Spinal cord (tissue), 9 donors: ENCODE measurements at regions not wholly inside any gene's neighbourhood (a gene's known extent, or its start where the extent isn't known, plus 50 kb on each side); places are given as distances from the start of the nearest gene placed in this dataset.

Experiments
- DNase-seq, 6 donors: peaks; one replicate each; pipeline versions ENCODE4 v3.0.0 to v3.0.0-alpha.2; 2013 to 2015; ENCODE audit warnings: low spot score in 6 of 6, low read depth in 4 of 6
- H3K27ac ChIP-seq: one replicate; pipeline ENCODE4 v1.5.1; 2013; ENCODE audit warnings: low read depth, low read length, control low read depth
- H3K27me3 ChIP-seq: one replicate; pipeline ENCODE4 v1.6.1; 2013; ENCODE audit warnings: low read length; ENCODE audit not compliant: control insufficient read depth, insufficient read depth
- H3K36me3 ChIP-seq: one replicate; pipeline ENCODE4 v1.6.1; 2013; ENCODE audit warnings: low read length; ENCODE audit not compliant: control insufficient read depth, insufficient read depth
- H3K4me1 ChIP-seq: one replicate; pipeline ENCODE4 v1.6.1; 2013; ENCODE audit warnings: low read length; ENCODE audit not compliant: control insufficient read depth, insufficient read depth
- H3K4me3 ChIP-seq: one replicate; pipeline ENCODE4 v1.5.1; 2013; ENCODE audit warnings: low read depth, low read length, control low read depth
- H3K9me3 ChIP-seq: one replicate; pipeline ENCODE4 v1.6.1; 2013; ENCODE audit warnings: low read length; ENCODE audit not compliant: control insufficient read depth, insufficient read depth
- WGBS: methylation state at CpG from one replicate; pipeline ENCODE4 v1.1.5; 2013; ENCODE audit warnings: missing lambda C conversion rate; ENCODE audit not compliant: insufficient coverage; 5-methylcytosine and 5-hydroxymethylcytosine counted together
- donor health status: healthy.

DNA sequence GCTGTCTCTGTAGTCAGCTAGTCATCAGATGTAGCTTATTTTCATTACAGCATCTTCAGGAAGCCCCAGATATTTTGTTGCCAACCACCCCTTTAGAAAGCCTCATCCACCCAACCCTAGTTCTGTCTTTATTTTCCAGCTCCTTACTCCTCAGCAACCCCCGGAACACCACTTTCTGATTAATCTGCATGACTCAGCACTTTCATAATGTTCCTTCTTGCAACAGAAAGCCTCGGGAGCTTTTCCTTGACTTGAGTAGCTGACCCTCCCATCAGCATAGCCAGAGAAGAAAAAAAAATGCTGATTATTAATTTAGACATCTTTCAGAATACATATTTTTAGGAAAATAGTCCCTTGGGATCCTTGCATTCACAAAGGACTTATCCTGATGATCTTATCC lies 244.0 kb upstream of the CXCL12 start:
- Histone ChIP-seq H3K9me3 (peaks cover 2% of the 10 kb centered on the region), H3K4me1 (no peaks in the 10 kb centered on the region), H3K27me3 (no peaks in the 10 kb centered on the region), H3K27ac (no peak overlapping the region), H3K4me3 (no peak overlapping the region), H3K36me3 (no peaks in the 10 kb centered on the region)
- no peak for DNase-seq
- WGBS, result 67% methylated on average over 1 of the region's 2 CpGs

DNA sequence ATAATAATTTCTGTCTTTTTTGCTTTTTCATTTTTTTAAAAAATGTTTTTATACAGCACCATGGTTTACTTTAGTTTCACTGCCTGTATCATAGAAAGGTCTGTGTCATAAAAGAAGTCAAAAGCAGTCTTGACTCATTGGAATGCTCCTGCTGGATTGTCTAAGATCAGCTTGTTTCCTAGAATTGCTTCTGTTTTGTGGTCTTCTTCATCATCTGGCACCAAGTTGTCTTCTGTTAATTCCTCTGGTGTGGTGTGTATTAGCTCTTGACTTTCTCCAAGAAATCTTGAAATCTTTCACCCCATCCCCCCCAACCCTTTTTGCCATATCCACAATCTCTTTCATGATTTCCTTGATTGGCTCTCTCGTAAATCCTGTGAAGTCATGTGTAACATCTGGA lies 250.3 kb upstream of the CXCL12 start:
- Histone ChIP-seq H3K36me3 (no peaks in the 10 kb centered on the region), H3K4me3 (no peak overlapping the region), H3K27ac (no peak overlapping the region), H3K27me3 (no peaks in the 10 kb centered on the region), H3K9me3 (peaks cover 6% of the 10 kb centered on the region), H3K4me1 (no peaks in the 10 kb centered on the region)
- DNase-seq, result no peak
- WGBS, result 87% methylated on average over 1 of the region's 1 CpG

GRCh38 chr10:44636625-44637024 lies 251.7 kb upstream of the CXCL12 start:
- Histone ChIP-seq H3K27me3 (no peaks in the 10 kb centered on the region), H3K9me3 (peaks cover 6% of the 10 kb centered on the region), H3K27ac (no peak overlapping the region), H3K4me1 (no peaks in the 10 kb centered on the region), H3K36me3 (no peaks in the 10 kb centered on the region), H3K4me3 (no peak overlapping the region)
- 80% methylated on average over 1 of the region's 3 CpGs for WGBS
- DNase-seq, result no peak

- DNase-seq, result no peak
- H3K27me3 ChIP-seq, result no peaks in the 10 kb centered on the region
- 74% methylated on average over 4 of the region's 7 CpGs for WGBS
- H3K4me3 ChIP-seq, result no peak overlapping the region
- H3K36me3 ChIP-seq, result no peaks in the 10 kb centered on the region
- no peaks in the 10 kb centered on the region for H3K4me1 ChIP-seq
- H3K27ac ChIP-seq, result no peak overlapping the region
- H3K9me3 ChIP-seq, result peaks cover 4% of the 10 kb centered on the region
Measured at GRCh38 chr10:44640429-44640828, 255.5 kb upstream of the CXCL12 start.

DNA sequence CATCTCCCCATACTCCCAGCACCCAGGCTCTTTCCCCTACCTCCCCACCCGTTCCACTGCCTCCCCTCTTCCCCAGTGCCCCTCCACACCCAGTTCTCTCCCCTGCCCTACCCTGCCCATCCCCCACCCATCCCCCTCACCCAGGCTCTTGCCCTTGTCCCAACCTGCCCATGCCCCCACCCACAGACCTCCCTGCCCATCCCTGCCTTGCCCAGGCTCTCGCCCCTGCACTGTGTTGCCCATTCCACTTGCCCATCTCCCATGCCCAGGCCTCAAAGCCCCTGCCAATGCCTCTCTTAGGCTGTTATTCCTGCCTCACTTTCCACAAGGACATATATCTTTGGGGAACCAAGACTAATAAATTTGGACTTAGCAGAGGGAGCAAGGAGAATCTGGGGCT lies 262.6 kb upstream of the CXCL12 start:
- Histone ChIP-seq H3K27me3 (no peaks in the 10 kb centered on the region), H3K4me1 (peaks cover 8% of the 10 kb centered on the region), H3K36me3 (no peaks in the 10 kb centered on the region), H3K9me3 (no peaks in the 10 kb centered on the region), H3K27ac (no peak overlapping the region), H3K4me3 (no peak overlapping the region)
- 83% methylated on average over 1 of the region's 2 CpGs for WGBS
- DNase-seq, result no peak

- no peaks in the 10 kb centered on the region for H3K27me3 ChIP-seq
- no peak overlapping the region for H3K4me3 ChIP-seq
- H3K4me1 ChIP-seq, result peaks cover 8% of the 10 kb centered on the region
- no peaks in the 10 kb centered on the region for H3K9me3 ChIP-seq
- H3K27ac ChIP-seq, result no peak overlapping the region
- WGBS, result 56% methylated on average over 5 of the region's 10 CpGs
- no peaks in the 10 kb centered on the region for H3K36me3 ChIP-seq
- DNase-seq, result peak in 4 of 6 donors; percentile 14 to 70 (median 44)
Measured at GRCh38 chr10:44647877-44648542, 263.1 kb upstream of the CXCL12 start.

GRCh38 chr10:44650691-44651661 lies 260.2 kb upstream of the TMEM72 start:
- DNase-seq, result peak in 5 of 6 donors; percentile 15 to 85 (median 41)
- Histone ChIP-seq H3K4me1 (peaks cover 8% of the 10 kb centered on the region), H3K9me3 (no peaks in the 10 kb centered on the region), H3K27ac (no peak overlapping the region), H3K27me3 (no peaks in the 10 kb centered on the region), H3K4me3 (no peak overlapping the region), H3K36me3 (no peaks in the 10 kb centered on the region)
- WGBS, result 46% methylated on average over 5 of the region's 7 CpGs

DNA sequence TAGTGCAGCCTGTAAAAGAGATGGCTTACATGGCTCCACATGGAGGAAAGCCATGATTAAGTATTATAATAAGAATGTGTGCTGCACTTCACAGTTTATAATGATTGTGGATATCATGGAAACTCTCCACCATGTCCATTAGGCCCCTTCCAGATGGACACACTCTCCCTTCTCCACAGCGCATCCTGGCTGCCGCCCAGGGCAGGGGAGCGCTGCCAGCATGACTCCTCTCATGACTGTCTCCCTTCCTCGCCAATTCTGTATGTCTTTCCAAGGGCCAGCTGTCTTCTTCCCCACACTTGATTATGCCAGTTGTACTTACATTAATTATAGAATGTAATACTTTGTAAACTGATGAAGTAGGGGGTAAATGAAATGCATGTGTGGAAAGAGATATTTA lies 259.3 kb upstream of the TMEM72 start:
- no peak overlapping the region for H3K4me3 ChIP-seq
- no peak overlapping the region for H3K27ac ChIP-seq
- peaks cover 8% of the 10 kb centered on the region for H3K4me1 ChIP-seq
- no peaks in the 10 kb centered on the region for H3K9me3 ChIP-seq
- H3K36me3 ChIP-seq, result no peaks in the 10 kb centered on the region
- WGBS, result 83% methylated on average over 3 of the region's 4 CpGs
- peak in 2 of 6 donors; percentile 18 to 43 for DNase-seq
- H3K27me3 ChIP-seq, result no peaks in the 10 kb centered on the region

- no peak overlapping the region for H3K27ac ChIP-seq
- no peak for DNase-seq
- no CpG with 5 or more reads among the region's 3 CpGs for WGBS
Measured at GRCh38 chr10:44659320-44659719, 251.8 kb upstream of the TMEM72 start.

More at GRCh38 chr10:44659320-44659719, 251.8 kb upstream of the TMEM72 start:
- no peaks in the 10 kb centered on the region for H3K9me3 ChIP-seq
- H3K36me3 ChIP-seq, result no peaks in the 10 kb centered on the region
- no peaks in the 10 kb centered on the region for H3K27me3 ChIP-seq
- H3K4me1 ChIP-seq, result no peaks in the 10 kb centered on the region
- no peak overlapping the region for H3K4me3 ChIP-seq
